Osteoblast (primary cell): ENCODE measurements at regions not wholly inside any gene's neighbourhood (a gene's known extent, or its start where the extent isn't known, plus 50 kb on each side); places are given as distances from the start of the nearest gene placed in this dataset.

ENCODE experiments used
- DNase-seq: peaks from one replicate; pipeline ENCODE4 v3.0.0; 2011; ENCODE audit warnings: low spot score, mixed read lengths; ENCODE audit not compliant: insufficient read length; ENCODE audit errors: missing footprints
- H2AFZ ChIP-seq: 2 replicates; pipeline ENCODE4 v1.6.0; 2011; ENCODE audit warnings: mild to moderate bottlenecking, low read length
- H3K27ac ChIP-seq: 2 replicates; pipeline ENCODE4 v1.5.1; 2011; ENCODE audit warnings: mild to moderate bottlenecking, low read depth, low read length, moderate library complexity
- H3K27me3 ChIP-seq: 2 replicates; pipeline ENCODE4 v1.6.0; 2012; ENCODE audit warnings: mild to moderate bottlenecking, control low read depth, inconsistent platforms, low read length, moderate library complexity; ENCODE audit not compliant: insufficient read depth
- H3K36me3 ChIP-seq: 2 replicates; pipeline ENCODE4 v1.5.1; 2011; ENCODE audit warnings: mild to moderate bottlenecking, low read length, control low read depth, moderate library complexity; ENCODE audit not compliant: insufficient read depth
- H3K4me1 ChIP-seq: 2 replicates; pipeline ENCODE4 v1.5.1; 2011; ENCODE audit warnings: mild to moderate bottlenecking, low read length, control low read depth, moderate library complexity; ENCODE audit not compliant: insufficient read depth
- H3K4me2 ChIP-seq: 2 replicates; pipeline ENCODE4 v1.6.0; 2011; ENCODE audit warnings: mild to moderate bottlenecking, low read length; ENCODE audit not compliant: insufficient read depth
- H3K4me3 ChIP-seq: fragments of 200-600 bp; sonication (generic); 3 replicates; pipeline ENCODE4 v1.5.1; 2012; ENCODE audit warnings: mild to moderate bottlenecking, low read length, inconsistent platforms; ENCODE audit not compliant: insufficient read depth
- H3K79me2 ChIP-seq: 2 replicates; pipeline ENCODE4 v1.6.0; 2012; ENCODE audit warnings: mild to moderate bottlenecking, low read length, control low read depth, inconsistent platforms; ENCODE audit not compliant: insufficient read depth
- H3K9me3 ChIP-seq: 2 replicates; pipeline ENCODE4 v1.5.1; 2011; ENCODE audit warnings: low read depth, low read length, control low read depth
- H4K20me1 ChIP-seq: 2 replicates; pipeline ENCODE4 v1.6.0; 2012; ENCODE audit warnings: mild to moderate bottlenecking, low read length, control low read depth; ENCODE audit not compliant: insufficient read depth
- TF ChIP-seq, protein P1 (sequence below): IDR thresholded peaks from 2 replicates; pipeline ENCODE4 v1.5.1; 2011; ENCODE audit warnings: mild to moderate bottlenecking, low read depth, low read length, moderate library complexity; ENCODE audit errors: extremely low read depth

DNA sequence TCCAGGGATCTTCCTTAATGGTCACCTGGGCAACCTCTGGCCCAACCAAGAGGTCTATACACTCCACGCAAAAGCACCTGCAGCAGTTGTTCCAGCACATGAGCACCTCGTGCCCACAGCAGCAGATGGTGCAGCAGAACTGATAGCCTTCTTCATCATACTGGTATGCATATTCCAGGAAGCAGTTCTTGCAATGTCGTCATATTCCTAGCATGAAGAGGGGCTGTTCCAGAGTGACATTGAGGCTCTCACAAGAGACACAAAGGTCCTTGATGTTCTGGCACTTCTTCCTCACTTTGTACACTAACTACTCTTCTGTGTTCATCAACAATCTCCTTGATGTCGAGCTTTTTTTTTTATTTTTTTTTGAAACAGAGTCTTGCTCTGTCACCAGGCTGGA is 386.2 kb downstream of the MEIS1 start:
- no peak overlapping the region for H3K27ac ChIP-seq
- no peak overlapping the region for H3K4me2 ChIP-seq
- H4K20me1 ChIP-seq: no peaks in the 10 kb centered on the region
- H3K36me3 ChIP-seq: no peaks in the 10 kb centered on the region
- TF ChIP-seq, protein P1, sequence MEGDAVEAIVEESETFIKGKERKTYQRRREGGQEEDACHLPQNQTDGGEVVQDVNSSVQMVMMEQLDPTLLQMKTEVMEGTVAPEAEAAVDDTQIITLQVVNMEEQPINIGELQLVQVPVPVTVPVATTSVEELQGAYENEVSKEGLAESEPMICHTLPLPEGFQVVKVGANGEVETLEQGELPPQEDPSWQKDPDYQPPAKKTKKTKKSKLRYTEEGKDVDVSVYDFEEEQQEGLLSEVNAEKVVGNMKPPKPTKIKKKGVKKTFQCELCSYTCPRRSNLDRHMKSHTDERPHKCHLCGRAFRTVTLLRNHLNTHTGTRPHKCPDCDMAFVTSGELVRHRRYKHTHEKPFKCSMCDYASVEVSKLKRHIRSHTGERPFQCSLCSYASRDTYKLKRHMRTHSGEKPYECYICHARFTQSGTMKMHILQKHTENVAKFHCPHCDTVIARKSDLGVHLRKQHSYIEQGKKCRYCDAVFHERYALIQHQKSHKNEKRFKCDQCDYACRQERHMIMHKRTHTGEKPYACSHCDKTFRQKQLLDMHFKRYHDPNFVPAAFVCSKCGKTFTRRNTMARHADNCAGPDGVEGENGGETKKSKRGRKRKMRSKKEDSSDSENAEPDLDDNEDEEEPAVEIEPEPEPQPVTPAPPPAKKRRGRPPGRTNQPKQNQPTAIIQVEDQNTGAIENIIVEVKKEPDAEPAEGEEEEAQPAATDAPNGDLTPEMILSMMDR: no peak
- no peaks in the 10 kb centered on the region for H3K79me2 ChIP-seq
- DNase-seq: no peak
- H3K4me1 ChIP-seq: no peaks in the 10 kb centered on the region
- no peaks in the 10 kb centered on the region for H3K9me3 ChIP-seq
- no peak overlapping the region for H3K4me3 ChIP-seq
- no peaks in the 10 kb centered on the region for H3K27me3 ChIP-seq
- no peak overlapping the region for H2AFZ ChIP-seq

DNA sequence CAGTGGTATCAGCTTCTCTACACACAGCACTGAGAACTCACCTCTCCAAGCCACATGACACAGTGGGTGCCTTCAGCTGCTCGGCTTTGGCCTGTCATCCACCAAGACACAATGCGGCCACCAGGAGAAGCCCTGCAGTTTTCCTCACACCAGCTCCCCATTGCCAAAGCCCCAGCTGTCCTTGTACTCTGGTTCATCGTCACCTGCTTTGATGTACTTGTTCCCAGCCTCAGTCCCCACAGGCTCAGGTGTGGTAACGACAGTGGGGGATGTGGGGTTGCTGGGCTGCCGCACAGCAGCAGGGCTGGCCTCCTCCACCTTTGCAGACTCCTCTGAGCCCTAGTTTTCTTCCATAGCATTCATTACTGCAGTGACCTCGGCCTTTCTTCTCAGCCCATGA is 387.3 kb downstream of the MEIS1 start:
- no peak overlapping the region for H3K27ac ChIP-seq
- H3K9me3 ChIP-seq: no peaks in the 10 kb centered on the region
- TF ChIP-seq, protein P1: no peak
- no peaks in the 10 kb centered on the region for H3K4me1 ChIP-seq
- H3K27me3 ChIP-seq: no peaks in the 10 kb centered on the region
- H3K4me3 ChIP-seq: no peak overlapping the region
- H3K4me2 ChIP-seq: no peak overlapping the region
- no peak for DNase-seq
- H3K79me2 ChIP-seq: no peaks in the 10 kb centered on the region
- no peak overlapping the region for H2AFZ ChIP-seq
- no peaks in the 10 kb centered on the region for H4K20me1 ChIP-seq
- no peaks in the 10 kb centered on the region for H3K36me3 ChIP-seq

DNA sequence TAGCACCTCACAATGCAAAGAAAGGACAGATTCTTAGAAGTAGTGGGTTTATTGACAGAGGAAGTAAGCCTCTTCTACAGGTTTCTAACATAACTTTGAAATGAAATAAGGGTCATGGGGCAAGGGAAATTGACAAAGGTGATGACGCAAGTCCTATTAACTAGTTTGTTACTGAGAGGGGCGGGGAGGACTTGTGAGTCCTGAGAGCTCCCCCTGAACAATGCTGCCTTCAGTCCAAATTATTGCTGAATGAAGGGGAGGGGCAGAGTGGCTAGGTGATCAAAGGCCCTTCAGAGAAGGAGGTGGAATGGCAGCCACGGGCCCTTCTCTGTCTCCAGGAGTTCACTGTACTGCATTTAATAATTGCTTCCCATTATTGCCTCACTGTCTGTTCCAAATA is 390.0 kb downstream of the MEIS1 start:
- Histone ChIP-seq H3K4me1 (no peaks in the 10 kb centered on the region), H3K4me3 (no peak overlapping the region), H2AFZ (no peak overlapping the region), H3K27ac (no peak overlapping the region), H3K36me3 (no peaks in the 10 kb centered on the region), H3K27me3 (no peaks in the 10 kb centered on the region), H3K9me3 (no peaks in the 10 kb centered on the region), H3K4me2 (no peak overlapping the region), H4K20me1 (no peaks in the 10 kb centered on the region), H3K79me2 (no peaks in the 10 kb centered on the region)
- DNase-seq: no peak
- TF ChIP-seq, protein P1: no peak

DNA sequence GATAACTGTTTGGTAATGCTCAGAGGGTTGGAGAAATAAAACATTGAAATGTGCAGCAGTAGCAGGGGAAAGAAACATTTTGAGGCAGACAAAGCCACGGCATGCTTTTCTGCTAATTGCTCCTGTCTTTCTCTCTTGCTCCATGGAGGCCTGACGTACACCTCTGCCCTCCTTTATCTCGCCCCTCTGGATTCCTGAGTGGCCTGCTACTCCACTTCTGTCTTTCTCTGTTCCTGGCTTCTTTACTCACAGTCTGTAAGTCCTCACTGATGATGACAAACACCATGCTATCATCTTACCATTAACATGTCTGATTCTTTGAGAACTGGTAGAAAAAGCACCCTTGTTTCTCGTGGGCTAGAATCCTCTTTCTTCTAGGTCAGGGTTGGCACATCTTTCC is 392.9 kb downstream of the MEIS1 start:
- no peaks in the 10 kb centered on the region for H3K9me3 ChIP-seq
- no peak overlapping the region for H3K4me2 ChIP-seq

More for the DNA sequence above, 392.9 kb downstream of the MEIS1 start:
- no peaks in the 10 kb centered on the region for H3K4me1 ChIP-seq
- no peak overlapping the region for H3K27ac ChIP-seq
- no peaks in the 10 kb centered on the region for H3K79me2 ChIP-seq
- TF ChIP-seq, protein P1: no peak
- H3K36me3 ChIP-seq: no peaks in the 10 kb centered on the region
- no peak for DNase-seq
- H3K27me3 ChIP-seq: no peaks in the 10 kb centered on the region
- H3K4me3 ChIP-seq: no peak overlapping the region
- H4K20me1 ChIP-seq: no peaks in the 10 kb centered on the region
- no peak overlapping the region for H2AFZ ChIP-seq
